GM12891 (cell line): ENCODE measurements at regions not wholly inside any gene's neighbourhood (a gene's known extent, or its start where the extent isn't known, plus 50 kb on each side); places are given as distances from the start of the nearest gene placed in this dataset.

Experiments
- PAX5 ChIP-seq: IDR thresholded peaks from 2 replicates; pipeline ENCODE4 v1.6.1; 2011; ENCODE audit warnings: low read length, moderate library complexity, mild to moderate bottlenecking; ENCODE audit not compliant: insufficient read depth, severe bottlenecking
- POLR2A ChIP-seq: IDR thresholded peaks from 2 replicates; pipeline ENCODE4 v1.6.1; 2011; ENCODE audit warnings: low read depth, low read length, control low read depth

- no peak for TF ChIP-seq POLR2A
- no peak for TF ChIP-seq PAX5
Observed at GRCh38 chr6:112667427-112667826, 320.3 kb downstream of the RFPL4B start.
